HEK293 (cell line): ENCODE measurements at regions not wholly inside any gene's neighbourhood (a gene's known extent, or its start where the extent isn't known, plus 50 kb on each side); places are given as distances from the start of the nearest gene placed in this dataset.

Experiments
- CTCF ChIP-seq: fragments of 450-650 bp; formaldehyde crosslinking; IDR thresholded peaks from 2 replicates; pipeline ENCODE4 v1.5.1; 2016; ENCODE audit warnings: missing biosample characterization, missing genetic modification characterization
- OSR2 ChIP-seq: fragments of 450-650 bp; formaldehyde crosslinking; IDR thresholded peaks from 2 replicates; pipeline ENCODE4 v1.5.1; 2016; ENCODE audit warnings: missing biosample characterization, missing genetic modification characterization
- ZNF121 ChIP-seq: fragments of 450-650 bp; formaldehyde crosslinking; IDR thresholded peaks from 2 replicates; pipeline ENCODE4 v1.5.1; 2016; ENCODE audit warnings: missing biosample characterization, missing genetic modification characterization
- ZNF175 ChIP-seq: fragments of 450-650 bp; formaldehyde crosslinking; IDR thresholded peaks from 2 replicates; pipeline ENCODE4 v1.5.1; 2016; ENCODE audit warnings: missing biosample characterization, missing genetic modification characterization
- ZNF274 ChIP-seq, 2 experiments: fragments of 200-500 bp in 1 of 2; fragments of 450-650 bp in 1 of 2; sonication (Bioruptor generic) in 1 of 2; formaldehyde crosslinking in 1 of 2; IDR thresholded peaks; 2 replicates each; pipeline versions ENCODE4 v1.5.1 to v1.6.1; 2014 to 2016; ENCODE audit warnings: borderline replicate concordance in 1 of 2, inconsistent platforms in 1 of 2, low read length in 1 of 2, missing biosample characterization in 1 of 2, missing genetic modification characterization in 1 of 2

GRCh38 chr5:110323832-110324231 lies 402.6 kb downstream of the TMEM232 start:
- TF ChIP-seq OSR2 (tag by site-specific recombination) = no peak
- no peak for TF ChIP-seq ZNF175
- TF ChIP-seq CTCF (tag by site-specific recombination) = no peak
- no peak for TF ChIP-seq ZNF121 (tag by site-specific recombination)
- TF ChIP-seq ZNF274 (IDR thresholded peaks at IDR 0.05; ENCODE audit: low read length) = no peak
- TF ChIP-seq ZNF274 (tag by site-specific recombination; IDR thresholded peaks at IDR 0.05; ENCODE audit: borderline replicate concordance) = no peak
